Suppressor macrophage (primary cell): ENCODE measurements at regions not wholly inside any gene's neighbourhood (a gene's known extent, or its start where the extent isn't known, plus 50 kb on each side); places are given as distances from the start of the nearest gene placed in this dataset.
"Not testable (repeated sequence)": the region's sequence is repeated elsewhere in the genome, so short reads cannot be mapped to it uniquely, and the experiment has no call there.

ENCODE experiments used
- DNase-seq, 4 experiments: peaks; one replicate each; pipeline ENCODE4 v3.0.0-alpha.2; 2020 to 2022

- DNase-seq = no peak
These were observed 160.2 kb downstream of the TOX3 start for GRCh38 chr16:52386694-52387093.

- DNase-seq = no peak
These were observed 162.6 kb downstream of the TOX3 start for GRCh38 chr16:52384378-52384777.

GRCh38 chr16:52383640-52384292 is 163.2 kb downstream of the TOX3 start:
- no peak for DNase-seq

- no peak for DNase-seq
These were observed 163.8 kb downstream of the TOX3 start for GRCh38 chr16:52383119-52383518.

- no peak for DNase-seq
These were observed 167.4 kb downstream of the TOX3 start for GRCh38 chr16:52379551-52379950.

GRCh38 chr16:52376676-52377280 is 170.2 kb downstream of the TOX3 start:
- no peak for DNase-seq

GRCh38 chr16:52372313-52372712 is 174.6 kb downstream of the TOX3 start:
- no peak for DNase-seq

GRCh38 chr16:52368859-52369258 is 178.1 kb downstream of the TOX3 start:
- no peak for DNase-seq

- no peak for DNase-seq
These were observed 179.1 kb downstream of the TOX3 start for GRCh38 chr16:52367821-52368220.

- no peak for DNase-seq
These were observed 180.0 kb downstream of the TOX3 start for GRCh38 chr16:52366983-52367382.

GRCh38 chr16:52364500-52364899 is 182.4 kb downstream of the TOX3 start:
- DNase-seq = peak in 2 of 4 experiments; percentile 0 to 4

GRCh38 chr16:52363082-52363481 is 183.9 kb downstream of the TOX3 start:
- no peak for DNase-seq

GRCh38 chr16:52357711-52358110 is 189.2 kb downstream of the TOX3 start:
- DNase-seq = no peak

GRCh38 chr16:52353249-52353648 is 193.7 kb downstream of the TOX3 start:
- DNase-seq = no peak

- DNase-seq = no peak
These were observed 195.5 kb downstream of the TOX3 start for GRCh38 chr16:52351451-52351850.

GRCh38 chr16:52350031-52350642 is 196.8 kb downstream of the TOX3 start:
- no peak for DNase-seq

GRCh38 chr16:52346709-52347108 is 200.2 kb downstream of the TOX3 start:
- no peak for DNase-seq

GRCh38 chr16:52333673-52334072 is 213.3 kb downstream of the TOX3 start:
- not testable (repeated sequence) for DNase-seq

- no peak for DNase-seq
These were observed 226.0 kb downstream of the TOX3 start for GRCh38 chr16:52320930-52321439.

GRCh38 chr16:52318302-52319009 is 228.5 kb downstream of the TOX3 start:
- DNase-seq = no peak

GRCh38 chr16:52316241-52316640 is 230.7 kb downstream of the TOX3 start:
- no peak for DNase-seq

GRCh38 chr16:52312716-52313115 is 234.2 kb downstream of the TOX3 start:
- no peak for DNase-seq
